Adrenal gland (tissue), 9 donors: ENCODE measurements at regions not wholly inside any gene's neighbourhood (a gene's known extent, or its start where the extent isn't known, plus 50 kb on each side); places are given as distances from the start of the nearest gene placed in this dataset.

Experiments used
- DNase-seq, 7 donors: peaks; one replicate each; pipeline ENCODE4 v3.0.0-alpha.2; 2019 to 2020
- H3K27ac ChIP-seq, 5 donors: fragments of 200-600 bp; sonication (generic) in 4 of 5; 1 replicate in 3 of 5; 2 replicates in 2 of 5; pipeline versions ENCODE4 v1.5.1 to v1.8.0; 2016 to 2020; ENCODE audit warnings: mild to moderate bottlenecking in 1 of 5
- H3K27me3 ChIP-seq: fragments of 200-600 bp; 2 replicates; pipeline ENCODE4 v1.8.0; 2021
- H3K36me3 ChIP-seq, 2 donors: fragments of 200-600 bp; replicated peaks in 1 of 2; 1 replicate in 1 of 2; 2 replicates in 1 of 2; pipeline versions ENCODE4 v1.5.1 to v1.8.0; 2018 to 2022
- H3K4me1 ChIP-seq, 2 donors: fragments of 200-600 bp; replicated peaks in 1 of 2; 1 replicate in 1 of 2; 2 replicates in 1 of 2; pipeline versions ENCODE4 v1.5.1 to v1.8.0; 2018 to 2021
- H3K4me3 ChIP-seq, 4 donors: fragments of 200-600 bp; sonication (generic) in 3 of 4; one replicate each; pipeline ENCODE4 v1.5.1; 2016 to 2018
- H3K9me3 ChIP-seq, 3 donors: fragments of 200-600 bp; sonication (generic) in 1 of 3; replicated peaks in 1 of 3; 1 replicate in 2 of 3; 2 replicates in 1 of 3; pipeline versions ENCODE4 v1.5.1 to v1.8.0; 2016 to 2021
- POLR2A ChIP-seq, 2 donors: fragments of 450-650 bp; IDR thresholded peaks; one replicate each; pipeline ENCODE4 v1.6.1; 2017; ENCODE audit warnings: antibody characterized with exemption in 2 of 2, mild to moderate bottlenecking in 2 of 2, moderate library complexity in 1 of 2
- WGBS, 4 donors: extraction: QIAGEN DNeasy Blood & Tissue Kit in 2 of 4; methylation state at CpG; one replicate each; pipeline versions ENCODE4 v1.1.5 to v1.1.7; 2013 to 2017; 5-methylcytosine and 5-hydroxymethylcytosine counted together
- intact Hi-C, 2 donors: fragments of 100-400 bp; cut with DNase I; formaldehyde crosslinking; loops; one replicate each; pipeline versions ENCODE4 v1.14.1 to v1.15.0; 2022 to 2023
- TF ChIP-seq, protein P1 (sequence below), 6 experiments: fragments of 450-650 bp in 4 of 6; fragments of 200-600 bp in 2 of 6; sonication (generic) in 1 of 6; IDR thresholded peaks; 1 replicate in 5 of 6; 2 replicates in 1 of 6; pipeline versions ENCODE4 v1.5.1 to v1.8.0; 2016 to 2021; ENCODE audit warnings: antibody characterized with exemption in 6 of 6, mild to moderate bottlenecking in 2 of 6, moderate library complexity in 1 of 6
- donor health status: healthy with polysubstance abuse.
- donor health status: Bipolar disorder and iron deficiency.
- donor health status: DM: yes; HTN: yes; CAD: no.
- donor health status: DM: no; HTN: no; CAD: no.
- donor health status: DM: no; HTN: no; CAD: no.

DNA sequence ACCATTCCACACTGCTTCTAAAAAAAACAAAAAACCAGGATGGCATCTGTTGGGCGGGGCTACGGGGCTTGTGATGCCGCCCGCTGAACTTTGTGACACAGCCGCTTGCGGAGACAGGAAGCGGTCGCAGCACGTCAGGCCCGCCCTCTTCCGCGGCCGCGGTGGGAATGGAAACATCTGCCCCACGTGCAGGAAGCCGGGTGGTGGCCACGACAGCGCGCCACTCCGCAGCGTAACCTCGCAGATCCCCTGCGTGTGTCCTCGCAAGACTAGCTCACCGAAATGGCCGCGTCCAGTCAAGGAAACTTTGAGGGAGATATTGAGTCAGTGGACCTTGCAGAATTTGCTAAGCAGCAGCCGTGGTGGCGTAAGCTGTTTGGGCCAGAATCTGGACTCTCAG lies 168.5 kb downstream of the SUCLG1 start:
- Histone ChIP-seq H3K27ac (no peak overlapping the region), H3K36me3 (no peaks in the 10 kb centered on the region), H3K9me3 (no peaks in the 10 kb centered on the region), H3K4me3 (no peak overlapping the region), H3K27me3 (no peaks in the 10 kb centered on the region), H3K4me1 (no peaks in the 10 kb centered on the region)
- TF ChIP-seq POLR2A (IDR thresholded peaks at IDR 0.05) = no peak
- TF ChIP-seq, protein P1, sequence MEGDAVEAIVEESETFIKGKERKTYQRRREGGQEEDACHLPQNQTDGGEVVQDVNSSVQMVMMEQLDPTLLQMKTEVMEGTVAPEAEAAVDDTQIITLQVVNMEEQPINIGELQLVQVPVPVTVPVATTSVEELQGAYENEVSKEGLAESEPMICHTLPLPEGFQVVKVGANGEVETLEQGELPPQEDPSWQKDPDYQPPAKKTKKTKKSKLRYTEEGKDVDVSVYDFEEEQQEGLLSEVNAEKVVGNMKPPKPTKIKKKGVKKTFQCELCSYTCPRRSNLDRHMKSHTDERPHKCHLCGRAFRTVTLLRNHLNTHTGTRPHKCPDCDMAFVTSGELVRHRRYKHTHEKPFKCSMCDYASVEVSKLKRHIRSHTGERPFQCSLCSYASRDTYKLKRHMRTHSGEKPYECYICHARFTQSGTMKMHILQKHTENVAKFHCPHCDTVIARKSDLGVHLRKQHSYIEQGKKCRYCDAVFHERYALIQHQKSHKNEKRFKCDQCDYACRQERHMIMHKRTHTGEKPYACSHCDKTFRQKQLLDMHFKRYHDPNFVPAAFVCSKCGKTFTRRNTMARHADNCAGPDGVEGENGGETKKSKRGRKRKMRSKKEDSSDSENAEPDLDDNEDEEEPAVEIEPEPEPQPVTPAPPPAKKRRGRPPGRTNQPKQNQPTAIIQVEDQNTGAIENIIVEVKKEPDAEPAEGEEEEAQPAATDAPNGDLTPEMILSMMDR (IDR thresholded peaks at IDR 0.05) = no peak
- DNase-seq = no peak
- 92 to 95% (median 93%) methylated on average over 28 to 29 of the region's 29 CpGs for WGBS, 4 donors
- intact Hi-C loops = no loop called here

GRCh38 chr2:84288293-84288692 lies 170.8 kb downstream of the SUCLG1 start:
- intact Hi-C loops = no loop called here
- no peaks in the 10 kb centered on the region for H3K4me1 ChIP-seq

GRCh38 chr2:84286878-84287277 lies 172.2 kb downstream of the SUCLG1 start:
- DNase-seq = no peak
- no peaks in the 10 kb centered on the region for H3K9me3 ChIP-seq
- intact Hi-C loops = no loop called here

More at GRCh38 chr2:84288293-84288692, 170.8 kb downstream of the SUCLG1 start:
- Histone ChIP-seq H3K4me3 (no peak overlapping the region), H3K36me3 (no peaks in the 10 kb centered on the region), H3K9me3 (no peaks in the 10 kb centered on the region), H3K27ac (no peak overlapping the region), H3K27me3 (no peaks in the 10 kb centered on the region)
- DNase-seq = no peak
- 80 to 91% (median 83%) methylated on average over 3 of the region's 3 CpGs for WGBS, 4 donors
- no peak for TF ChIP-seq POLR2A (IDR thresholded peaks at IDR 0.05)
- TF ChIP-seq, protein P1 (IDR thresholded peaks at IDR 0.05) = no peak

GRCh38 chr2:84285056-84285747 lies 173.9 kb downstream of the SUCLG1 start:
- no peak for TF ChIP-seq POLR2A (IDR thresholded peaks at IDR 0.05)
- TF ChIP-seq, protein P1 (IDR thresholded peaks at IDR 0.05) = no peak
- intact Hi-C loops = no loop called here
- Histone ChIP-seq H3K4me1 (no peaks in the 10 kb centered on the region), H3K36me3 (no peaks in the 10 kb centered on the region), H3K4me3 (no peak overlapping the region), H3K27ac (no peak overlapping the region), H3K9me3 (no peaks in the 10 kb centered on the region), H3K27me3 (no peaks in the 10 kb centered on the region)
- peak; percentile 19 to 76 (median 54) for DNase-seq
- WGBS, 4 donors = 45 to 69% (median 51%) methylated on average over 1 of the region's 1 CpG

More at GRCh38 chr2:84286878-84287277, 172.2 kb downstream of the SUCLG1 start:
- H3K27me3 ChIP-seq = no peaks in the 10 kb centered on the region
- TF ChIP-seq, protein P1 (IDR thresholded peaks at IDR 0.05) = no peak
- no peak for TF ChIP-seq POLR2A (IDR thresholded peaks at IDR 0.05)
- no peaks in the 10 kb centered on the region for H3K36me3 ChIP-seq
- H3K27ac ChIP-seq = no peak overlapping the region
- H3K4me1 ChIP-seq = no peaks in the 10 kb centered on the region
- WGBS, 4 donors = 66 to 73% (median 69%) methylated on average over 4 of the region's 4 CpGs
- no peak overlapping the region for H3K4me3 ChIP-seq
